SK-N-SH (cell line): ENCODE measurements at regions not wholly inside any gene's neighbourhood (a gene's known extent, or its start where the extent isn't known, plus 50 kb on each side); places are given as distances from the start of the nearest gene placed in this dataset.
"Not testable (repeated sequence)": the region's sequence is repeated elsewhere in the genome, so short reads cannot be mapped to it uniquely, and the experiment has no call there.

Source experiments
- CTCF ChIA-PET: fragments of 300-600, 350-600 bp; formaldehyde crosslinking; extraction: SDS; loops from one replicate; lab custom pipeline; 2021; lab: Yijun Ruan, JAX
- POLR2A ChIA-PET: fragments of 350-600 bp; sonication (Branson Sonifier 250); formaldehyde crosslinking; extraction: SDS; loops from one replicate; lab custom pipeline; 2020; ENCODE audit warnings: antibody characterized with exemption, inconsistent platforms; lab: Yijun Ruan, JAX
- DNase-seq: peaks from one replicate; pipeline ENCODE4 v3.0.0; 2012
- H2AFZ ChIP-seq: fragments of 200-600 bp; sonication (generic); 2 replicates; pipeline ENCODE4 v1.8.1; 2016; ENCODE audit warnings: antibody characterized with exemption, mild to moderate bottlenecking, low read depth
- H3F3A ChIP-seq: fragments of 200-600 bp; sonication (generic); replicated peaks from 2 replicates; pipeline ENCODE3; 2016; ENCODE audit warnings: antibody characterized with exemption, mild to moderate bottlenecking; ENCODE audit not compliant: insufficient read depth
- H3K27ac ChIP-seq, 2 experiments: fragments of 200-500 bp in 1 of 2; fragments of 200-600 bp in 1 of 2; sonication (Bioruptor generic) in 1 of 2; sonication (generic), shearing (Covaris generic) in 1 of 2; 2 replicates each; pipeline versions ENCODE4 v1.5.1 to v1.6.1; 2014 to 2016; ENCODE audit warnings: low read depth in 2 of 2, inconsistent platforms in 1 of 2, low read length in 1 of 2, mild to moderate bottlenecking in 1 of 2, mixed read lengths in 1 of 2
- H3K27me3 ChIP-seq: fragments of 200-600 bp; sonication (generic), shearing (Covaris generic); 2 replicates; pipeline ENCODE4 v1.6.1; 2016; ENCODE audit warnings: mixed run types; ENCODE audit not compliant: insufficient read depth
- H3K36me3 ChIP-seq, 2 experiments: fragments of 200-500 bp in 1 of 2; fragments of 200-600 bp in 1 of 2; sonication (Bioruptor generic) in 1 of 2; sonication (generic) in 1 of 2; replicated peaks in 1 of 2; 2 replicates each; pipeline versions ENCODE3 to v1.5.1; 2014 to 2016; ENCODE audit warnings: low read length in 1 of 2, mild to moderate bottlenecking in 1 of 2; ENCODE audit not compliant: insufficient read depth in 2 of 2, control insufficient read depth in 1 of 2
- H3K4me1 ChIP-seq, 2 experiments: fragments of 200-500 bp in 1 of 2; fragments of 200-600 bp in 1 of 2; sonication (Bioruptor generic) in 1 of 2; sonication (generic), shearing (Covaris generic) in 1 of 2; 2 replicates each; pipeline versions ENCODE4 v1.5.1 to v1.6.1; 2014 to 2016; ENCODE audit warnings: low read depth in 1 of 2, low read length in 1 of 2, mixed run types in 1 of 2; ENCODE audit not compliant: insufficient read depth in 2 of 2, control insufficient read depth in 1 of 2
- H3K4me2 ChIP-seq: fragments of 200-600 bp; sonication (generic), shearing (Covaris generic); 2 replicates; pipeline ENCODE4 v1.6.1; 2017; ENCODE audit warnings: mixed run types
- H3K4me3 ChIP-seq, 2 experiments: fragments of 200-500 bp in 1 of 2; fragments of 200-600 bp in 1 of 2; sonication (Bioruptor generic) in 1 of 2; sonication (generic), shearing (Covaris generic) in 1 of 2; 2 replicates each; pipeline versions ENCODE4 v1.5.1 to v1.8.1; 2014 to 2016; ENCODE audit warnings: low read depth in 2 of 2, inconsistent platforms in 1 of 2, low read length in 1 of 2, mild to moderate bottlenecking in 1 of 2, mixed read lengths in 1 of 2, moderate library complexity in 1 of 2
- H3K79me2 ChIP-seq: fragments of 200-600 bp; sonication (generic); 2 replicates; pipeline ENCODE4 v1.8.1; 2017; ENCODE audit warnings: mild to moderate bottlenecking; ENCODE audit not compliant: insufficient read depth
- H3K9ac ChIP-seq: fragments of 200-600 bp; sonication (generic); 2 replicates; pipeline ENCODE4 v1.6.1; 2017; ENCODE audit warnings: mixed run types
- H3K9me2 ChIP-seq: fragments of 200-600 bp; sonication (generic); 2 replicates; pipeline ENCODE4 v1.6.1; 2017; ENCODE audit warnings: mixed run types
- H3K9me3 ChIP-seq: fragments of 200-600 bp; sonication (generic); 2 replicates; pipeline ENCODE4 v1.6.1; 2017; ENCODE audit warnings: mixed run types, mild to moderate bottlenecking, moderate library complexity
- H4K20me1 ChIP-seq: fragments of 200-600 bp; sonication (generic); 2 replicates; pipeline ENCODE4 v1.6.1; 2017; ENCODE audit warnings: mild to moderate bottlenecking, mixed run types; ENCODE audit not compliant: insufficient read depth
- EP300 ChIP-seq, 2 experiments: IDR thresholded peaks; 2 replicates each; pipeline versions ENCODE4 v1.4.0 to v1.6.1; 2012; ENCODE audit warnings: borderline replicate concordance in 1 of 2, low read depth in 1 of 2, low read length in 1 of 2
- EZH2phosphoT487 ChIP-seq: fragments of 200-600 bp; sonication (generic); IDR thresholded peaks from 2 replicates; pipeline ENCODE4 v1.6.1; 2017; ENCODE audit warnings: low read depth, mixed run types, mild to moderate bottlenecking, antibody characterized with exemption, moderate library complexity, borderline replicate concordance
- JUND ChIP-seq: IDR thresholded peaks from 2 replicates; pipeline ENCODE4 v1.4.0; 2012
- MEF2A ChIP-seq: IDR thresholded peaks from 2 replicates; pipeline ENCODE4 v1.4.0; 2012; ENCODE audit warnings: low read depth, borderline replicate concordance
- RAD21 ChIP-seq: IDR thresholded peaks from 2 replicates; pipeline ENCODE4 v1.6.1; 2012; ENCODE audit warnings: mild to moderate bottlenecking, low read length
- RCOR1 ChIP-seq: fragments of 150-350 bp; IDR thresholded peaks from 2 replicates; pipeline ENCODE4 v1.6.1; 2017; ENCODE audit warnings: antibody characterized with exemption, low read length
- TAF1 ChIP-seq: IDR thresholded peaks from 2 replicates; pipeline ENCODE4 v1.6.1; 2012; ENCODE audit warnings: low read depth, mild to moderate bottlenecking, low read length, moderate library complexity, borderline replicate concordance
- TCF12 ChIP-seq: IDR thresholded peaks from 2 replicates; pipeline ENCODE4 v1.4.0; 2012
- USF1 ChIP-seq: IDR thresholded peaks from 2 replicates; pipeline ENCODE4 v1.4.0; 2012; ENCODE audit warnings: low read depth, borderline replicate concordance
- USF2 ChIP-seq: fragments of 150-350 bp; IDR thresholded peaks from 2 replicates; pipeline ENCODE4 v1.6.1; 2017; ENCODE audit warnings: antibody characterized with exemption, low read length, low read depth, borderline replicate concordance
- WGBS: methylation state at CpG from one replicate; pipeline ENCODE4 v1.1.6; 2017; ENCODE audit warnings: low lambda C conversion rate; 5-methylcytosine and 5-hydroxymethylcytosine counted together

- no peaks in the 10 kb centered on the region for H3K4me1 ChIP-seq
- H3K4me3 ChIP-seq, result no peak overlapping the region
- POLR2A ChIA-PET, result no interaction called here
- 42% methylated on average over 27 of the region's 29 CpGs for WGBS
- no peak overlapping the region for H3K27ac ChIP-seq
- peaks cover under 1% of the 10 kb centered on the region; the same call in 1 of the 2 replicates for H3K27me3 ChIP-seq
- no peaks in the 10 kb centered on the region for H3K36me3 ChIP-seq
- H3F3A ChIP-seq, result no peaks in the 10 kb centered on the region
- H3K79me2 ChIP-seq, result no peaks in the 10 kb centered on the region
- TF ChIP-seq MEF2A (no peak), RAD21 (no peak), USF1 (no peak), EZH2phosphoT487 (no peak), EP300 (IDR thresholded peaks at IDR 0.05; ENCODE audit: borderline replicate concordance in 1 of 2, low read depth in 1 of 2, low read length in 1 of 2) (no peak), TAF1 (no peak), RCOR1 (no peak), USF2 (no peak), TCF12 (no peak), JUND (no peak)
- H4K20me1 ChIP-seq, result no peaks in the 10 kb centered on the region
- no peak overlapping the region for H2AFZ ChIP-seq
- H3K9me2 ChIP-seq, result no peaks in the 10 kb centered on the region
- H3K9ac ChIP-seq, result no peak overlapping the region
- no peak overlapping the region for H3K4me2 ChIP-seq
- DNase-seq, result no peak
- no peaks in the 10 kb centered on the region for H3K9me3 ChIP-seq
- CTCF ChIA-PET, result no interaction called here
Measured at GRCh38 chr17:22203208-22203715, 510.9 kb downstream of the KCNJ18 start.

- H3K9ac ChIP-seq, H3K4me3 ChIP-seq, CTCF ChIA-PET, H3K9me3 ChIP-seq, H3K4me1 ChIP-seq, H3K4me2 ChIP-seq, H3F3A ChIP-seq, H3K36me3 ChIP-seq, H3K79me2 ChIP-seq, DNase-seq, H3K27ac ChIP-seq, POLR2A ChIA-PET, H2AFZ ChIP-seq, H3K27me3 ChIP-seq, H3K9me2 ChIP-seq, H4K20me1 ChIP-seq: not testable (repeated sequence)
- WGBS, result 25% methylated on average over 8 of the region's 13 CpGs
Measured at GRCh38 chr17:22204076-22204475, 511.8 kb downstream of the KCNJ18 start.

- DNase-seq, H3K4me2 ChIP-seq, H3K9me2 ChIP-seq, CTCF ChIA-PET, H3K4me1 ChIP-seq, H3K9ac ChIP-seq, H3K4me3 ChIP-seq, H3K9me3 ChIP-seq, POLR2A ChIA-PET, H3K27ac ChIP-seq, H2AFZ ChIP-seq, H4K20me1 ChIP-seq, H3K36me3 ChIP-seq, H3K79me2 ChIP-seq, H3F3A ChIP-seq: not testable (repeated sequence)
- WGBS, result 43% methylated on average over 12 of the region's 12 CpGs
- H3K27me3 ChIP-seq, result peaks cover 21% of the 10 kb centered on the region; the same call in 1 of the 2 replicates
Measured at GRCh38 chr17:22210212-22210611, 517.9 kb downstream of the KCNJ18 start.

GRCh38 chr17:22213169-22213568, 520.8 kb downstream of the KCNJ18 start:
- H3K4me2 ChIP-seq, POLR2A ChIA-PET, H3F3A ChIP-seq, H3K79me2 ChIP-seq, H3K36me3 ChIP-seq, H3K9ac ChIP-seq, H2AFZ ChIP-seq, H3K9me2 ChIP-seq, H3K4me3 ChIP-seq, H4K20me1 ChIP-seq, H3K27ac ChIP-seq, H3K9me3 ChIP-seq, DNase-seq, H3K4me1 ChIP-seq: not testable (repeated sequence)
- CTCF ChIA-PET, result interaction anchor here (0.6 kb wide), 1 partner anchor 266 kb away, joined by 3 read pairs; no protein-coding TSS in a partner anchor
- H3K27me3 ChIP-seq, result peaks cover 33% of the 10 kb centered on the region; the same call in 1 of the 2 replicates
- 4% methylated on average over 4 of the region's 4 CpGs for WGBS
